SH-SY5Y (cell line): ENCODE measurements at regions not wholly inside any gene's neighbourhood (a gene's known extent, or its start where the extent isn't known, plus 50 kb on each side); places are given as distances from the start of the nearest gene placed in this dataset.

Source experiments
- GATA2 ChIP-seq: IDR thresholded peaks from 2 replicates; pipeline ENCODE4 v1.6.1; 2011; ENCODE audit warnings: mild to moderate bottlenecking, low read depth, low read length
- GATA3 ChIP-seq: IDR thresholded peaks from 2 replicates; pipeline ENCODE4 v1.6.1; 2011; ENCODE audit warnings: low read depth, mild to moderate bottlenecking, low read length, moderate library complexity

DNA sequence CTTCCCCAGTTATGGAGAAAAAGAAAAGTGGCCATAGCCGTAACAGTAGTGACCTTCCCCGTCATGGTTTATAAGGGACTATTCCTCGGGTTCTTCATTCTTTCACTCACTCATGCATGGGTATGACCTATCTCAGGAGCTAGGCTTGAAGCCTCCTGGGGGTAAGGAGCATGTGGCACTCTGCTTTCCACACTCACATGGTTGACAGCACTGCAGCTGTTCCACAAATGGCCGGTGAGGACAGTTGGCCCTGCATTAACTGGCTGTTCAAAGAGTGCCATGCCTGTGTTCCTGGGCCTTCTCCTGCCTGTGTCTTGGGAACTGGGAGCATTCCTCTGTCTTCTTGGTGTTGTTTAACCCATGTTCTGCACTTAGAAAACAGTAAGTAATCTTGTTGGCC, 66.2 kb upstream of the PNMA1 start:
- TF ChIP-seq GATA2: no peak
- TF ChIP-seq GATA3: no peak
